ENCODE measurements at regions not wholly inside any gene's neighbourhood (a gene's known extent, or its start where the extent isn't known, plus 50 kb on each side); places are given as distances from the start of the nearest gene placed in this dataset.

DNA sequence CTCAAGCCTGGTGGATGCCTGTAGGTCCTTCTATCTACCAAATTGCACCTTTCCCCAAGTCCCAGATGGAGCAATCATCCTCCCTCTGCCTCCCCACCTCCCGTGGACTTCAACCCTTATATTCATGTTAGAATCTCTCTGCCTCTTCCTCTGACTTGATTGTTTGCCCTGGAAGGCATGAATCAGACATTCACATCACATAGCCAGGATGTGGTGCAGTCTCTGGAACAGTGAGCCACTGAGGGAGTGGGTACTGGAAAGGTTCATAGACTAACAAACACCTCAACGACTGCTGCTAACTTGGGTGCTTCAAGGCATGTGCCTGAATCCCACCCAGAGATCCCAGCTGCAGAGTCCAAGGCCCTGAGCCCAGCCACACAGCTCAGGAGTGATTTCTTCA is 494.0 kb downstream of the TNS3 start:
- Histone ChIP-seq H3K27ac (ENCODE audit: low read depth in 1 of 2, low read length in 2 of 2) (no peak overlapping the region), H3K4me1 (ENCODE audit: control insufficient read depth in 4 of 4, insufficient read depth in 4 of 4, low read length in 3 of 4) (peaks cover 0 to 5% (median 2%) of the 10 kb centered on the region in 4 donors), H3K27me3 (ENCODE audit: control insufficient read depth in 4 of 4, insufficient read depth in 4 of 4, low read length in 3 of 4) (no peaks in the 10 kb centered on the region), H3K4me3 (ENCODE audit: low read depth in 1 of 3, low read length in 3 of 3) (no peak overlapping the region), H3K9ac (ENCODE audit: low read depth in 1 of 2, low read length in 2 of 2) (no peak overlapping the region), H3K9me3 (ENCODE audit: control insufficient read depth in 4 of 4, low read length in 3 of 4) (no peaks in the 10 kb centered on the region), H3K36me3 (ENCODE audit: control insufficient read depth in 4 of 4, insufficient read depth in 3 of 4, low read depth in 1 of 4, low read length in 3 of 4) (no peaks in the 10 kb centered on the region)
- WGBS, result 69% methylated on average over 2 of the region's 2 CpGs
- TF ChIP-seq GABPA (IDR thresholded peaks at IDR 0.05 in 1 of 2, conservative IDR thresholded peaks at IDR 0.05 in 1 of 2) (no peak), RXRA (IDR thresholded peaks at IDR 0.05) (no peak), JUND (IDR thresholded peaks at IDR 0.05) (no peak), RAD21 (IDR thresholded peaks at IDR 0.05) (no peak), HNF4A (conservative IDR thresholded peaks at IDR 0.05) (no peak)
- no peak for DNase-seq (ENCODE audit: low spot score)

DNA sequence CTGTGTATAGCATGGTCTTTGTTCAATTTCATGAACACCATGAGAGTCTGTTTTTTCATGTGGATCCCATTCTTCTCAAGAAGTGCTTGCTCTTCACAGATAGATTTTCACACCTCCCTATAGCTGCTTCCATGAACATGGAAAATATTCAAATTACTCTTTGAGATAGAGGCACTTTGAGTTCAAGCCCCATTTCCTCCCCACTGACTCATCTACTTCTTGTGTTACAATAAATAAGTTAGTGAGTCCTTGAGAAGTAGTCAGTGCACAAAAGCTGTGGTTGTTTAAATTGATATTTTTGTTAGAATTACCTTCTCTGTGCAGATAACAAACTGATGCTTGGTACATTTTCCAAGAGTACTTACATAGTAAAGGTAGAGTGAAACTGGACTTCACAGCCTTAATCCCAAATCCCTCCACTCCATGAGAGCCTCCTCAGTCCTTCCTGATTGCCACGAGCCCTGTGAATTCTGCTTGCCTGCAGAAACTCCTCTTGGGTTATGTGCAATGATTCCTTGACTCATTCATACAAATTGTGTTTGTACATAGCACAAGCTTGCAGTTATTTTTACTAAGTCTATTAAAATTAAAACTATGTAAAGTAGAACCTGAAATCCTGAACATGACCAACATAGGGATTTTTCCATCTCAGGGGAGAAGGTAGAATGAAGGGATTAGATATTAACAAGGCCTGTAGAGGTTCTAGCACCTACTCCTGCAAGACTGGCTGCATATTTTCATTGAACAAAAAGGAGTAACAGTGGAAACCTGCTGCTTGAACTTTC is 496.2 kb downstream of the TNS3 start:
- no peaks in the 10 kb centered on the region for H3K9me3 ChIP-seq (ENCODE audit: control insufficient read depth in 4 of 4, low read length in 3 of 4)
- no peak overlapping the region for H3K9ac ChIP-seq (ENCODE audit: low read depth in 1 of 2, low read length in 2 of 2)
- H3K36me3 ChIP-seq (ENCODE audit: control insufficient read depth in 4 of 4, insufficient read depth in 3 of 4, low read depth in 1 of 4, low read length in 3 of 4), result no peaks in the 10 kb centered on the region
- H3K27me3 ChIP-seq (ENCODE audit: control insufficient read depth in 4 of 4, insufficient read depth in 4 of 4, low read length in 3 of 4), result no peaks in the 10 kb centered on the region
- H3K4me3 ChIP-seq (ENCODE audit: low read depth in 1 of 3, low read length in 3 of 3), result no peak overlapping the region
- no peak for TF ChIP-seq SP1 (IDR thresholded peaks at IDR 0.05)
- H3K27ac ChIP-seq (ENCODE audit: low read depth in 1 of 2, low read length in 2 of 2), result no peak overlapping the region
- DNase-seq (ENCODE audit: low spot score), result no peak
- 90% methylated on average over 1 of the region's 1 CpG for WGBS
- peaks cover 0 to 5% (median 2%) of the 10 kb centered on the region in 4 donors for H3K4me1 ChIP-seq (ENCODE audit: control insufficient read depth in 4 of 4, insufficient read depth in 4 of 4, low read length in 3 of 4)

DNA sequence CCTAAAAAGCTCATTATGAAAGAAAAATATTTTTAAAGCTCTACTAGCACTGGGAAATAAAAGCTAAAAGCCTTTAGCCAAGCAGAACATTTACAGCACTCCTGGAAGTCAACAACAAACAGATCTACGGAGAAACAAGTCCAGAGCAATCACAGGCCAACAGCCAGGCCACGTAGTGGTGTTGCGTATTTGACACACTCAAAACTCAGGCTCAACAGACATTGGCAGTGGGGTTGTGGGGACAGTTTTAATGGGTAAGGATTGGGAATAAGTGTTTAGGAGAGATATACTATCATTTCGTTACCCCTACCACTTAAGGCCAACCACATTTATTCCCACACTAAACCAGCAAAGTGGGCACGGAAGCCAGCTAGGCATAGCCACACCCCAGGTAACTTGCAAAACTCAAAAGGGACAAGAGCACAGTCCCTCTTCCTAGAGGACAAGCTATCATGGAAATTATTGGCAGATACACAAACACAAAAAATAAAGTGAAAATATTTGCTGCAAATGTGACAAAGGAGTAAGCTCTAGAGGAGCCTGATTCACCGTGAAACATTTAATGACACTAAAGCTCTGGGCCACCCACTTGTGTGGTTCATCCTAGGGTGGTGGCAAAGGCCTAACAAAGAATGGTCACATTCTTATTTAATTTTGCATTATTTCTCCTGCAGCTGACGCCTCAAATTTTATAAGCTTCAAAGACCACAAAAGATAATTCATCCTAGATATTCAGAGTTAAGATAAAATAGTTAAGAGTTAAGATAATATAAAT is 498.2 kb downstream of the TNS3 start:
- DNase-seq (ENCODE audit: low spot score), result no peak
- H3K4me3 ChIP-seq (ENCODE audit: low read depth in 1 of 3, low read length in 3 of 3), result no peak overlapping the region
- no peak overlapping the region for H3K27ac ChIP-seq (ENCODE audit: low read depth in 1 of 2, low read length in 2 of 2)
- H3K36me3 ChIP-seq (ENCODE audit: control insufficient read depth in 4 of 4, insufficient read depth in 3 of 4, low read depth in 1 of 4, low read length in 3 of 4), result no peaks in the 10 kb centered on the region
- no peak overlapping the region for H3K9ac ChIP-seq (ENCODE audit: low read depth in 1 of 2, low read length in 2 of 2)
- H3K4me1 ChIP-seq (ENCODE audit: control insufficient read depth in 4 of 4, insufficient read depth in 4 of 4, low read length in 3 of 4), result peaks cover 0 to 4% (median 1%) of the 10 kb centered on the region in 4 donors
- TF ChIP-seq RXRA (IDR thresholded peaks at IDR 0.05), result no peak
- TF ChIP-seq FOXA2 (IDR thresholded peaks at IDR 0.05), result no peak
- no peak for TF ChIP-seq NR2F2 (IDR thresholded peaks at IDR 0.05)
- TF ChIP-seq MAX (IDR thresholded peaks at IDR 0.05), result no peak
- TF ChIP-seq TAF1 (conservative IDR thresholded peaks at IDR 0.05), result no peak
- TF ChIP-seq, protein P1, sequence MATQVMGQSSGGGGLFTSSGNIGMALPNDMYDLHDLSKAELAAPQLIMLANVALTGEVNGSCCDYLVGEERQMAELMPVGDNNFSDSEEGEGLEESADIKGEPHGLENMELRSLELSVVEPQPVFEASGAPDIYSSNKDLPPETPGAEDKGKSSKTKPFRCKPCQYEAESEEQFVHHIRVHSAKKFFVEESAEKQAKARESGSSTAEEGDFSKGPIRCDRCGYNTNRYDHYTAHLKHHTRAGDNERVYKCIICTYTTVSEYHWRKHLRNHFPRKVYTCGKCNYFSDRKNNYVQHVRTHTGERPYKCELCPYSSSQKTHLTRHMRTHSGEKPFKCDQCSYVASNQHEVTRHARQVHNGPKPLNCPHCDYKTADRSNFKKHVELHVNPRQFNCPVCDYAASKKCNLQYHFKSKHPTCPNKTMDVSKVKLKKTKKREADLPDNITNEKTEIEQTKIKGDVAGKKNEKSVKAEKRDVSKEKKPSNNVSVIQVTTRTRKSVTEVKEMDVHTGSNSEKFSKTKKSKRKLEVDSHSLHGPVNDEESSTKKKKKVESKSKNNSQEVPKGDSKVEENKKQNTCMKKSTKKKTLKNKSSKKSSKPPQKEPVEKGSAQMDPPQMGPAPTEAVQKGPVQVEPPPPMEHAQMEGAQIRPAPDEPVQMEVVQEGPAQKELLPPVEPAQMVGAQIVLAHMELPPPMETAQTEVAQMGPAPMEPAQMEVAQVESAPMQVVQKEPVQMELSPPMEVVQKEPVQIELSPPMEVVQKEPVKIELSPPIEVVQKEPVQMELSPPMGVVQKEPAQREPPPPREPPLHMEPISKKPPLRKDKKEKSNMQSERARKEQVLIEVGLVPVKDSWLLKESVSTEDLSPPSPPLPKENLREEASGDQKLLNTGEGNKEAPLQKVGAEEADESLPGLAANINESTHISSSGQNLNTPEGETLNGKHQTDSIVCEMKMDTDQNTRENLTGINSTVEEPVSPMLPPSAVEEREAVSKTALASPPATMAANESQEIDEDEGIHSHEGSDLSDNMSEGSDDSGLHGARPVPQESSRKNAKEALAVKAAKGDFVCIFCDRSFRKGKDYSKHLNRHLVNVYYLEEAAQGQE (IDR thresholded peaks at IDR 0.05), result no peak
- TF ChIP-seq, protein P2, sequence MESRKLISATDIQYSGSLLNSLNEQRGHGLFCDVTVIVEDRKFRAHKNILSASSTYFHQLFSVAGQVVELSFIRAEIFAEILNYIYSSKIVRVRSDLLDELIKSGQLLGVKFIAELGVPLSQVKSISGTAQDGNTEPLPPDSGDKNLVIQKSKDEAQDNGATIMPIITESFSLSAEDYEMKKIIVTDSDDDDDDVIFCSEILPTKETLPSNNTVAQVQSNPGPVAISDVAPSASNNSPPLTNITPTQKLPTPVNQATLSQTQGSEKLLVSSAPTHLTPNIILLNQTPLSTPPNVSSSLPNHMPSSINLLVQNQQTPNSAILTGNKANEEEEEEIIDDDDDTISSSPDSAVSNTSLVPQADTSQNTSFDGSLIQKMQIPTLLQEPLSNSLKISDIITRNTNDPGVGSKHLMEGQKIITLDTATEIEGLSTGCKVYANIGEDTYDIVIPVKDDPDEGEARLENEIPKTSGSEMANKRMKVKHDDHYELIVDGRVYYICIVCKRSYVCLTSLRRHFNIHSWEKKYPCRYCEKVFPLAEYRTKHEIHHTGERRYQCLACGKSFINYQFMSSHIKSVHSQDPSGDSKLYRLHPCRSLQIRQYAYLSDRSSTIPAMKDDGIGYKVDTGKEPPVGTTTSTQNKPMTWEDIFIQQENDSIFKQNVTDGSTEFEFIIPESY (IDR thresholded peaks at IDR 0.05), result no peak
- no peak for TF ChIP-seq RAD21 (IDR thresholded peaks at IDR 0.05)
- TF ChIP-seq YY1 (IDR thresholded peaks at IDR 0.05), result no peak
- TF ChIP-seq, protein P3, sequence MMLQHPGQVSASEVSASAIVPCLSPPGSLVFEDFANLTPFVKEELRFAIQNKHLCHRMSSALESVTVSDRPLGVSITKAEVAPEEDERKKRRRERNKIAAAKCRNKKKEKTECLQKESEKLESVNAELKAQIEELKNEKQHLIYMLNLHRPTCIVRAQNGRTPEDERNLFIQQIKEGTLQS (IDR thresholded peaks at IDR 0.05), result no peak
- no peak for TF ChIP-seq EGR1 (IDR thresholded peaks at IDR 0.05; ENCODE audit: low read depth in 2 of 2)
- TF ChIP-seq HNF4G (IDR thresholded peaks at IDR 0.05), result no peak
- no peak for TF ChIP-seq HNF4A (conservative IDR thresholded peaks at IDR 0.05)
- TF ChIP-seq GABPA (IDR thresholded peaks at IDR 0.05 in 1 of 2, conservative IDR thresholded peaks at IDR 0.05 in 1 of 2), result no peak
- no peaks in the 10 kb centered on the region for H3K27me3 ChIP-seq (ENCODE audit: control insufficient read depth in 4 of 4, insufficient read depth in 4 of 4, low read length in 3 of 4)
- H3K9me3 ChIP-seq (ENCODE audit: control insufficient read depth in 4 of 4, low read length in 3 of 4), result no peaks in the 10 kb centered on the region
- 93% methylated on average over 7 of the region's 7 CpGs for WGBS

All from liver (tissue), 7 donors.